DMS153 treated with DMSO at 0.1 percent for 48 hours (cell line): ENCODE measurements at regions not wholly inside any gene's neighbourhood (a gene's known extent, or its start where the extent isn't known, plus 50 kb on each side); places are given as distances from the start of the nearest gene placed in this dataset.
"Not testable (repeated sequence)": the region's sequence is repeated elsewhere in the genome, so short reads cannot be mapped to it uniquely, and the experiment has no call there.

Experiments used
- DNase-seq: peaks from one replicate; lab custom pipeline; 2025; ENCODE audit not compliant: unreplicated experiment; lab: John Stamatoyannopoulos, UW

- no peak for DNase-seq
These were observed 354.6 kb downstream of the LRRC70 start for GRCh38 chr5:62933261-62933660.

- no peak for DNase-seq
These were observed 352.7 kb downstream of the LRRC70 start for GRCh38 chr5:62931153-62931950.

GRCh38 chr5:62922191-62922590 lies 343.6 kb downstream of the LRRC70 start:
- no peak for DNase-seq

- DNase-seq = no peak
These were observed 342.2 kb downstream of the LRRC70 start for GRCh38 chr5:62920856-62921255.

- no peak for DNase-seq
These were observed 330.7 kb downstream of the LRRC70 start for GRCh38 chr5:62909326-62909725.

GRCh38 chr5:62902126-62902525 lies 323.5 kb downstream of the LRRC70 start:
- DNase-seq = no peak

GRCh38 chr5:62900976-62901375 lies 322.4 kb downstream of the LRRC70 start:
- no peak for DNase-seq

GRCh38 chr5:62896121-62896893 lies 317.7 kb downstream of the LRRC70 start:
- DNase-seq = no peak

GRCh38 chr5:62886603-62887315 lies 308.1 kb downstream of the LRRC70 start:
- DNase-seq = no peak

GRCh38 chr5:62837330-62837729 lies 258.7 kb downstream of the LRRC70 start:
- not testable (repeated sequence) for DNase-seq

- DNase-seq = no peak
These were observed 251.0 kb downstream of the LRRC70 start for GRCh38 chr5:62829604-62829986.

GRCh38 chr5:62828742-62829603 lies 250.4 kb downstream of the LRRC70 start:
- DNase-seq = no peak

GRCh38 chr5:62825623-62826220 lies 247.1 kb downstream of the LRRC70 start:
- DNase-seq = no peak

GRCh38 chr5:62824936-62825335 lies 246.3 kb downstream of the LRRC70 start:
- no peak for DNase-seq

- DNase-seq = not testable (repeated sequence)
These were observed 238.4 kb downstream of the LRRC70 start for GRCh38 chr5:62817043-62817442.

GRCh38 chr5:62814991-62815390 lies 236.4 kb downstream of the LRRC70 start:
- DNase-seq = no peak

GRCh38 chr5:62812621-62813255 lies 234.1 kb downstream of the LRRC70 start:
- DNase-seq = no peak

- not testable (repeated sequence) for DNase-seq
These were observed 226.2 kb downstream of the LRRC70 start for GRCh38 chr5:62804819-62805218.

GRCh38 chr5:62795926-62796325 lies 217.3 kb downstream of the LRRC70 start:
- DNase-seq = no peak

- no peak for DNase-seq
These were observed 215.8 kb downstream of the LRRC70 start for GRCh38 chr5:62794456-62794855.
